HG03066 (cell line): ENCODE measurements at regions not wholly inside any gene's neighbourhood (a gene's known extent, or its start where the extent isn't known, plus 50 kb on each side); places are given as distances from the start of the nearest gene placed in this dataset.
A peak's percentile ranks its signal among the peaks of the same experiment; 100 is the strongest.
"Not testable (repeated sequence)": the region's sequence is repeated elsewhere in the genome, so short reads cannot be mapped to it uniquely, and the experiment has no call there.

Experiments used
- ATAC-seq: cut with Tn5 transposase; IDR thresholded peaks from one replicate; pipeline ENCODE4 v1.9.1; 2021; ENCODE audit warnings: low read depth; ENCODE audit not compliant: unreplicated experiment

DNA sequence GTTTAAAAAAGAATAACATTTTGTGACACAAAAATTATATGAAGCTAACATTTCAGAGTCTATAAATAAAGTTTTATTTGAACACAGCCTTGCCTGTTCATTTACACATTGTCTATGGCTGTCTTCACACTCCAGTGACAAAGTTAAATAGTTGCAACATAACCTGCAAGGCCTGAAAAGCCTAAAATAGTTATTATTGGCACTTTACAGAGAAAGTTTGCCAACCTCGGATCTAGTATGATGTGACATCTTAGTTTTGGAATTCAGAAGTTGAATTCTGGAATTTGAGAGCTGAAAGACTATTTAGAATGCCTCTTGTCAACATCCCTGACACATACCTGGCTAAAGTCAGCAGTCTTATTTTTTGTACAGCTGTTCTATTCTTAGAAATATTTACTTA is 68.3 kb downstream of the DYRK2 start:
- ATAC-seq: no peak

DNA sequence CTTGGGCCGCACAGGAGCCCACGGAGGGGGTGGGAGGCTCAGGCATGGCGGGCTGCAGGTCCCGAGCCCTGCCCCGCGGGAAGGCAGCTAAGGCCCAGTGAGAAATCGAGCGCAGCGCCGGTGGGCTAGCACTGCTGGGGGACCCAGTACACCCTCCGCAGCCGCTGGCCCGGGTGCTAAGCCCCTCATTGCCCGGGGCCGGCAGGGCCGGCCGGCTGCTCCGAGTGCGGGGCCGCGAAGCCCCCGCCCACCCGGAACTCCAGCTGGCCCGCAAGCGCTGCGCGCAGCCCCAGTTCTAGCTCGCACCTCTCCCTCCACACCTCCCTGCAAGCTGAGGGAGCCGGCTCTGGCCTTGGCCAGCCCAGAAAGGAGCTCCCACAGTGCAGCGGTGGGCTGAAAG is 70.8 kb downstream of the DYRK2 start:
- ATAC-seq: not testable (repeated sequence)

DNA sequence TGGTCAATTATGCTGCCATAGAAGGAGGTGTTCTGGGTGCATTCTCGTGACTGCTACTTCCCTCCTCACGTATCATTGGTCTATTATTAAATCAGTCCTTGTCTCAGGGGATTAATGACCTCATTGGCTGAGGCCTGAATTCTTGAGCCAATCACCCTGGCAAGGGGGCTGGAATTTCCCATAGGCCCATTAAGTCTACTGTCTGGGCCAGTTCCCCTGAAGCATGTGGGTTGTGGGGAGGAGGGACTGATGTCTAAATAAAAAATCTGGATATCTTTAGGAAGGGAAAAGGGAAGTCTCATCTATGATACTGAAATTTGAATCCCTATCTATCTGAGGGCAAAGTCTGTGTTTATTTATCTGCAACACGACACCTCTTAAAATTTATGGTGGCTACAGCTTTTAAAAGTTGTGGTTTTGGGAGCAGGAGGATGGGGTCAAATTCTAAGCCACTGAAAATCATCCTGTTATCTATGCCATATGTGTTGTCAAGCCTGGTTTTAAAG is 71.9 kb downstream of the DYRK2 start:
- ATAC-seq: no peak

DNA sequence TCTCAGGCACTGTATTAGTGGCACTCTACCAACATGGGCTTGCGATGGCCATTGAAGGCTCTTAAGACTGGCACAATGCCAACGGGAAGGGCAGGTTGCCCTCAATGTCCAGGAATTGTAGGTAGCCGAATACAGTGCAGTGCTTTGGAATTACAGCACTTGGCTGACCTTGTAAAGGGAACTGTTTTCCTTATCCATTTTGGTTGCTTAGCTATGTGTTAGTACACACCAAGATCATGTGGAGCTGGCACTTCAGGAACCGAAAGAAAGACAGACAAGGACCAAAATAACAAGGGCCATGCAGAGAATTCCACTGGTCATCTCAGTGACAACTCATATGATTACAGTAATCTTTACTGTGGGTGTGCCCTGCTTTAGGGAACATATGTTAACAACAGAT is 72.7 kb downstream of the DYRK2 start:
- no peak for ATAC-seq

DNA sequence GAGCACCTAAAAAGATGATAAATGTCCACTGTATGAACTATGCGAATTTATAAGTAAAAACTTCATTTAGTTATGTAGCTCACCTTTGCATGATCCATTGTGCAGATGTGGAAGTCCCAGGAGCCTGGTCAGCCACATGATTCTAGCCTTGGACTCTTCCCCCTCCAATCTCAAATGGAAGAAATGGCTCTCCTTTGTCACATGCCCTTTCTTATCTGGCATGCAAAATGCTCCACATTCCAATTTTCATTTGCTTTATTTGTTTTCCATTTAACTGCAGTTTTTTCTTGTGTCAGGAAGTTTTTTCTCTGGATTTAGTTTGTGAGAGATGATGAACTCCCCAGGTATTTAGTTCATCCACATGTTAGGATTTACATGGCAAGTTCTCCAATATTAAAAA is 73.8 kb downstream of the DYRK2 start:
- ATAC-seq: no peak

DNA sequence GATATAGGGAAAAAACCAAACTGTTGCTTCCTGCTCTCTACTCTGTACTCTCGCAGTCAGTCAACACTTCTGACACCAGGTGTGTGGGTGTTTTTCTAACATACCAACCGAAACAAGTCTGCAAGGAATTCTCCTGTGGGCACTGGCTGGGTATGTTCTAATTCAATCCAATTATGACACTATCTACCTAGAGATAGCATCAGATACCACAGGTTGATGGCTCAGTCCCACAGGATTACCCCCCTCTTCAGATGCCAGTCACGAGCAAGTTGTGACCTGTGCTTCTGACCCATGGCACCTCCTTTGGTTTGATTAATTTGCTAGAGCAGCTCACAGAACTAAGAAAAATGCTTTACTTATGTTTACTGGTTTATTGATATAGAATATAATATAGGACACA is 78.3 kb downstream of the DYRK2 start:
- ATAC-seq: no peak

DNA sequence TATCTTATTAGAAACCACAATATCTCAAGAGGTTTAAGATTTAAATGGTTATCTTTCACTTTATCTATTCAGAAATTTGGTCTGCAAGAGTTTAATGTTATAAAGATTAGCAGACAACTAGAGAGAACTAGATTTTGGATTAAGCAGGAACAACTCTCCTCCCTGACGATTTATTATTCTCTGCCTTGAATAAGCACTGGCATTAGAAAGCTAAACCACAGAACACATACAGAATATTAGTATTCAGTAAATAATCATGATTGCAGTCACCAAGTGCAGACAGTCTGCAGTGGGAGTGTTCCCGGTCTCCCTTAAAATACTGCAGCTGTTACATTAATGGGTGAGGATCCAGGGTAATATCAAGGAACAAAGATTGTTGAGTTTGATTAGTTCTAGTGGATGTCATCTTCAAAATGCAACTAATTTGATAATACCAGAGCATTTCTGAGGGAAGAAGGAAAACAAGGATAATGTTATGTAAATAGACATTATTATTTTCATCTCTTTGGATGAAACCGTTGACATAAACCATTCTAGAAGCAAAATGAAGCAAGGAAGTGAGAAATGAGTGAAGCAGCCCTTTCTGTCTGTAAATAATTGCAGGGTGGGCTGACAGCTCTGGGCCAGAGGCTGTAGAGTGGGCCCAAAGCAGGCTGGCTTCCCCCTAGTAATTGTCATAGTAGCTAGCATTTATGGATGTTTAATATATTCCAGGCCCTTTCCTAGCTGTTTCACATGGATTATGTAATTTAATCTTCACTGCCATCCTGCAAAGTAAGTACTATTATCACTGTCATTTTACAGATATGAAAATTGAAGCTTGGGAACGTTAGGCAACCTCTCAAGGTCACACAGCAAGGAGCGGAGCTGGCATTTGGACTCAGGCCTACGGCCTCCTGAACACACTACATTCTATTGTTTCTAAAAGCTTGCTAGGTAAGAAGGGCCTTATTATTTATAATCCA is 79.4 kb downstream of the DYRK2 start:
- no peak for ATAC-seq

DNA sequence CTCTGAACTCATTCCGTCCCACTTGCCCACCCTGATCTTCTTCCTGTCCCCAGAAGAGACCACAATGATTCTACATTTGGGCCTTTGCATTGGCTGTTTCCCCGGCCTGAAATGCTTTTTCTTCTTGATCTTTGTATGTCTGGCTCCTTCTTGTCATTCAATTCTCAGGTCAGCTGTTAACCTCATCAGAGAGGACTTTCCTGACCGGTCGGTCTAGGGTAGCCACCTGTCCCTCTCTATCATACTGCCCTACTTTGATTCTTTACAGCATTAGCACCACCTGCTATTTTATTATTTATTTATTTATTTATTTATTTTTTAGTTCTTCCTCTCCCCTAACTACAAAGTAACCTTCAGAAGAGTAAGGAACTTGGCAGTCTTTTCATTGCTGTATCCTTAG is 84.3 kb downstream of the DYRK2 start:
- no peak for ATAC-seq

DNA sequence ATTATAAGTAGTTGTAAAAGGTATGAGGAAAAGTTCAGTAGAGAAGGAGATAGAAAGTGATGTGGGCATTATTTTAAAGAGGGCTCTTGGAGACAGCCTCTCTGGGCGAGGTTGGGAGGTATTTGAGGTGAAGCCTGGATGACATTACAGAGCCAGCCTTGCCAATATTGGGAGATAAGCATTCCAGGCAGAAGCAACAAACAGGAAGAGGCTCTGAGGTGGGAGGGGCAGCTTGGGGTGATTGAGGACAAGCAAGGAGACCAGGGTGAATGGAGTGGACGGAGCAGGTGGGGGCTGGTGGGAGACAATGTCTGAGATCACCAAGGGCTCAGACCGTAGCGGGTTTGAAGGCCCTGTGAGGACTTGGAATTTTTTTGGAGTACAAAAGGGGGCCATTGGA is 87.3 kb downstream of the DYRK2 start:
- no peak for ATAC-seq

DNA sequence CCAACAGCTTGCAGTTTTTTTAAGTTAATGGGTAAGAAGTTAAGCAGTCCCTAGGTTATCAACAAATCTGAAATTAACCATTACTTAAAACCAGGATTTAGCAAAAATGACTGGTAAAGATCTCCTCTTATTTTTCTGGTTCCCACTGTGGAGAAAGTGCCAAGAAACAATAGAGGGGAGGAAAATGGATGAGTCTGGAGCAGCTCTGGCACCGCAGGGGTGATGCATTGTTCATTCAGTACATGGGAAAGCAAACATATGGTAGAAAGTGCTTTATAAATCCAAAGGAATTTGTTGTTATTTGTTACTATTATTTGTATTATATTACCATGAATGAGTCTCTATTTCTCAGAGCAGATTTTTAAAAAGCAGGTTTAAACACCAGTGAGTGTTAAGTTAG is 92.2 kb downstream of the DYRK2 start:
- no peak for ATAC-seq

DNA sequence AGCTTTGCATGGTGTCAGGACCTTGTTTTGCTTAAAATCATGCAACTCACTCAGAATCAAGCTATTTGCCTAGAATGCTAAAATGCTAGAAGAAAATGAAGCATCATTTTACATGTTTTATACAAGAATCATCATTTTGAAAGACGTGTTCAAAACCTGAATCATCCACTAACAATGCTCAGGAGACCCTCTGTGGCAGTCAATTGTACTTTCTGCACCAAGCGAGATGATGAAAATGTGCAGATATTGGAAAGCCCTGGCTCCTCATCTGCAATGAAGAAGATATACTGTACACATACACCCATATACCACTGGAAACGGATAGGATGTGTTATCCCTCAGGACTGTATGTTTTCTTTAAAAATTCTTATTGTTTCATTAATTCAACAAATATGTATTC is 92.7 kb downstream of the DYRK2 start:
- no peak for ATAC-seq

DNA sequence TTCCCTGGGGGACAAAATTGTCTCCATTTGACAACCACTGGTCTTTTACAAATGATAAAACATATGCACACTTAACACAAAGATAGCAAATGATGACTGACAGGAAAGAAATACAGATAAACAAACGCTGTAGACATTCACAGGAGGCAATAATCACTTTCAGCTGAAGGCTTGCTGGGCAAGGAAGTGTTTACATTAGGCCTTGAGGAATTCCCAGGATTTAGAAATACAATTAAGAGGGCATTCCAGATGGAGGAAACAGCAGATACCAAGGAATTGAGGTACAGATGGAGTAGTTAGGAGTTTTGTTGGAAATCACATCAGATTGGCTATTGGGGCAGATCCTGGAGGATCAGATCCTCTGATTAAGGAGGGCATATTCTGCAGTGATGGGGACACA is 93.9 kb downstream of the DYRK2 start:
- ATAC-seq: no peak

DNA sequence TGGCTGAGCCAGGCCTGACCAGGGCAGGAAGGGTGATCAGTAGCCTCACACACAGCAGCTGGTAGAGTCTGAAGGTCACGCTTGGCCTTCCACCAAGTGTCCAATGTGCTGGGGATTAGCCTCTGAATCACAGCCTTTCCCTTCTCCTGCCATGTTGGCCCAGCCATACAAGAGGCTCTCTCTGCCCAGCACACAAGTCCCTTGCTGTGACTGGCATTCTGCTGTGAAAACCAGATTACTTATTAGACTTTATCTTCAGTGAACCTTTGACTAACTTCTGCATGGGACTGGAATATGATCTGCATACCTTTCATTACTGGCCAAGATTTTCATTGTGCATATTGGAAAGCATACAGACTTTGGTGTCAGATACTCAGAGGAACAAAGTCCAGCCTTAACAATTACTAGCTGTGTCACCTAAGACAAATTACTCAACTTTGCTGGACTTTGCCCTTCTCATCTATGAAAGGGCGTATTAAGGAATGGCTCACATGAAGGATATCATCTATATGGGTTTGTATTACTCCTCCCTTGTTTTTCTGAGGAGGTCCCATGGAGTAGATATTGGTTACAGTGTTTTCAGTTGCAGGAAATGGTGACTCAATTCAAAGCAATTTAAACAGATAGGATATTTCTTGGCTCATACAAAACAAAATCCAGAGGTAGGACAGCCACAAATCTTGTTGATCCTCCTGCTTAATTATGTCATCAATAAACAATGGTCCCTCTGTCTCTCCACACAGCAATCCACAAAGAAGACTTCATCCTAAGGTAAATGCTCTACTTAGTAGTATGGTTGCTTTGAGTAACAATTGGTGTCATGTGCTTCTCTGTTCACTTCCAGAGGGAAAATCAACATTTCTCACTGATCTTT is 99.6 kb downstream of the DYRK2 start:
- ATAC-seq: no peak

DNA sequence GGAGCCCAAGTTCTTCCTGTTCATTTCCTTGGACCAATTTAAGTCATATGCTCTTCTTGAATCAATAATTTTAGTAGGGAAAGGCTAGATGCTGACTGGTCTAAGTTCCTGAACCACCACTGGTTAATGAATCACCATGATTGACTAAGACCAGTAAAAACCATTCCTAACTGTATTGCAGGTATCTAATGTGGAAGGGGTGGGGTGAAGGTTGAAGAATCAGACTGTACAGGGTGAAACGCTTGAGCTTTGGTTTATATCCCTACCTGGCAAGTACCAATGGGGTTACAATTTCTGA is 100.1 kb downstream of the DYRK2 start:
- no peak for ATAC-seq

DNA sequence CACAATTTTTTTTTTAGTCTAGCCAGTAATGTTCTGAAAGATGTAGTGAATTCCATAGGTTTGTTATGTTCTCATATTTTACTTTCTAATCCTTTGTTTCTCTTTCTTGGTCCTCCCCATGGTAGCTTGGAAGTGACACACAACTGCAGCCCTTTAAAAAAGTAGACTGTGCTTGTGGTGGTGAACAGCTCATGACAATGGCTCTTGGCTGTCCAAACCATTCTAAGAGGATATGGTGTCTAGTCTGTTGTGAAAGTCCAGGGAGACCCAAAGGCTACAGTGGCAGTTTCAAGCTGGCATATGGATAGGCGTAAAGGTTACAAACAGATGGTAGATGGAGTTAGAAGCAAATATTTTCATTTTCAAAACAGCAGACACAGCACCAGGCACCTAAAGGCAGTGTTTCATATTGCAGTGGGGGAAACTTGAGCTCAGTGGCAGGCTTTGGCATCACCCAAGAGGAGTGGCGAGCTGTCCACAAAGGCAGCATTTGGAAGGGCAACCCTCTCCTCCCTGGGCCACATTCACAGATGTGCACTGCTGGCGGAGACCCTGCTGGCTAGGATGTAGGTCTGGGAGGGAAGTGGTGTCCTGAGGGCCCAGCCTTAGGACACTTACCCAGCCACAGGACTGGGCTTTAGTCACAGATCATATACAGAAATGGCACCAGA is 102.1 kb downstream of the DYRK2 start:
- no peak for ATAC-seq

DNA sequence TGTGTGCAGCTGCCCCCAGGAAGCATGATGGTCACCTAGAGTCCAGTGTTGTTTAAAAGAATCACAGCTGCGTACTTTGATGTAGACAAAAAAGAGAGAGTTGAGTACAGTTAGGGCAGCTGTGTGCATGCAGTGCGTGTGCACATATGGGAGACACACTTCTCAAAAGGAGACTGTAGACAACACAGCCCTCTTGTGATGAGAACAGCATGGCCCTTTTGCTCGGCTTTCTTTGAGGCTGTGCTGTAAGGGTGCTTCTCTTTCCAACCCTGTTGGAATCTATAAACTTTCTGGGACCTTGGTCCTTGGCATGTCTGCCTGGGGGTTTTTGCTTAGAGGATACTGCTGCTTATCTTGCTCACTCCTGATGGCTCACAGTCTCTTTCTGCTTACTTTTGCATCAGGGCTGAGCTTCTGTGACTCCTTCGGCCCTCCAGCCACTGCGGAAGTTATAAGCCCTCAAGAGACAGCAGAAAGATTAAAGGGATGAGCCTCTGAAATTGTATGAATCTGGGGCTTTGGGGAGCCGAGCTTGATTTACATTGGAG is 102.9 kb downstream of the DYRK2 start:
- ATAC-seq: no peak

DNA sequence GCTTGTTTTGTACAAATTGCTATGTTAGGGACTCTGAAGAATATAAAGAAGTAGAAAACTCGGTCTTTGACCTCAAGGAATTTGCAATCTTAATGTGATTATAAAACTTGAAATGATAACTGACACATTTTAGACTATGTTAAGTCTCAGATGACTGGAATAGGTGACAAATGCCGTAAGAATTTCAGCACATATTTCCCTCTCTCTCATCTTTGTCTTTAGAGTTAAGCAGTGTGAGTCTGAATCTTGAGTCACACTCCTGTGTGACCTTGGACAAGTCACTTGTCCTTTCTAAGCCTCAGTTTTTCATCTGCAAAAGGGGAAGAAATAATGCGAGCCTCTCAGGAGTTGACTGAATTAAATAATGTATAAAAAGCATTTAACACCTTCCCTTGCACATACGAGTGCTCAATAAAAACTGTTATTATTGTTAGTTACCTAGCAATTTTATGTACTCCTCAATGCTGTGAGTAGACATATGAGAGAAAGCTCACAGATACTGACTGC is 103.7 kb downstream of the DYRK2 start:
- no peak for ATAC-seq

DNA sequence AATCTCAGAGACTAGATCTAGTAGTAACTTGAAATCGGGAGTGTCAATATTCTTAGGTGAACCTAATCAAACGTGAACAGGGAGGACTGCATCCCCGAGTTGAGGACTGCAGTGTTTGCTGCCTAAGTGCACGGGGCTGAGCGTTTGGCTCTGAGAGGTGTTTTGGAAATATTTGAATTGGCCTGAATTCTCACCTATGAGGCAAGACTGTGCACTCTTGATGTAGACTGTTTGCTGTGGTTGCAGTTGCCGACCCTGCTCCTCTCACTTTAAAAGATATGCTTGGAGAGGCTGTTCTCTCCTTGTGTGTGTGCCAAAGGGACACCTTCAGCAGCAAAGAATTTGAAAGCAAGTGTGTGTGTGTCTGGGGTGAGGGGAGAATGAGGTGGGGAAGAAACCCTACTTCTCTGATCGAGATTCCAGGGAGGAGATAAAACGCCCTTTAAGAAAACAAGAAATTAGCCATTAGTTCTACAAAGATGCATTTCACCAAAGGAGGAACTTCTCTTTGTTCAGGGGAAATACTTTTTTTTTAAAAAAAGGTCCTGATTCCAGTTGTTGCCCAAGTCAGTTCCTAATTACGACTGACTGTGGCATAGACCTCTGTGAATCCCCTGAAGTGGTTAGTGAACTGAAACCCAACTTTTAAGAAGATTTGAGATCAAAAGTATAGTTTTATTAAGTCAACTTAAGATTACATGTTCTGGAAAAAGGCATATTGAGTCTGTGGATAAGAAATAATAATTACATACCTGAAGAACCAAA is 106.6 kb downstream of the DYRK2 start:
- ATAC-seq: no peak

DNA sequence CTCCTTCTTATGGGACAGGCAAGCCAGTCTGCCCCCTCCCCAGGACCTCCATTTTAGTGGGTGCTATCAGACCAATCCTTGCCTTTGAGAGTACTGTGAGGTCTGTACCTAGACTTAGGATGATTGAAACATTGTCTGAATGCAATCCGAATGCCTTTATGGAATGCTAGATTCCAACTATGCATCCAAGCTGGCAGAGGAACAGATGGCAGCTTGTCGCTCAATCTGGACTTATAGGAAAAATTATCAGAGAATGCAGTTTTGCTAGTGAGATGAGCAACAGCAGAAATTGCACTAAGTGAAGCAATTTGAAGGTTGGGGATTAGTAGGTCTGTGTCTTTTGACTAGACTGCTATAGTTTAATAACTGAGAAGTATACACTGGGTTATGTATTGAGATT is 109.1 kb downstream of the DYRK2 start:
- ATAC-seq: peak; percentile 23

DNA sequence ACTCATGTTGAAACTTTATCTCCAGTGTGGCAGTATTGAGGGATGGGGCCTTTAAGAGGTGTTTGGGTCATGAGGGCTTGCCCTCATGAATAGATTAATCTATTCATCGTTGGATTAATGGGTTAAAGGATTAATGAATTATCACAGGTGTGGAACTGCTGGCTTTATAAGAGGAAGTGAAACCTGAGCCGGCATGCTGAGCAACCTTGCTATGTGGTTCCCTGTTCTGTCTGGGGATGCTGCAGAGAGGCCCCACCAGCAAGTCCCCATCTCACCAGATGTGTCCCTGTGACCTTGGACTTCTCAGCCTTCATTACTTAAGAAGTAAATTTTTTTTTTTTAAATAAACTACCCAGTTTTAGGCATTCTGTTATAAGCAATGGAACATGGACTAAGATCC is 109.6 kb downstream of the DYRK2 start:
- peak; percentile 99 for ATAC-seq
